PFSK-1 (cell line): ENCODE measurements at regions not wholly inside any gene's neighbourhood (a gene's known extent, or its start where the extent isn't known, plus 50 kb on each side); places are given as distances from the start of the nearest gene placed in this dataset.

Source experiments
- FOXP2 ChIP-seq: optimal IDR thresholded peaks from 2 replicates; pipeline ENCODE3; 2011; ENCODE audit warnings: borderline replicate concordance, control low read depth, inconsistent platforms; ENCODE audit not compliant: insufficient read depth; ENCODE audit errors: extremely low read length, extremely low read depth
- POLR2AphosphoS5 ChIP-seq: IDR thresholded peaks from 2 replicates; pipeline ENCODE4 v1.6.1; 2012; ENCODE audit warnings: low read depth, mild to moderate bottlenecking, control low read depth, low read length, moderate library complexity
- REST ChIP-seq, 2 experiments: IDR thresholded peaks; 2 replicates each; pipeline versions ENCODE4 v1.6.1 to v1.8.0; 2011 to 2012; ENCODE audit warnings: low read depth in 2 of 2, low read length in 2 of 2, control low read depth in 1 of 2, inconsistent platforms in 1 of 2, mild to moderate bottlenecking in 1 of 2, moderate library complexity in 1 of 2; ENCODE audit not compliant: insufficient read depth in 1 of 2
- SIN3A ChIP-seq: IDR thresholded peaks from 2 replicates; pipeline ENCODE4 v1.6.1; 2012; ENCODE audit warnings: mild to moderate bottlenecking, low read length, moderate library complexity, borderline replicate concordance; ENCODE audit not compliant: insufficient read depth
- TAF1 ChIP-seq: IDR thresholded peaks from 2 replicates; pipeline ENCODE4 v1.6.1; 2012; ENCODE audit warnings: low read length, control low read depth, borderline replicate concordance; ENCODE audit not compliant: insufficient read depth

GRCh38 chr6:97501853-97502252 is 218.8 kb upstream of the MMS22L start:
- TF ChIP-seq TAF1 (no peak), SIN3A (no peak), REST (IDR thresholded peaks at IDR 0.05; ENCODE audit: insufficient read depth in 1 of 2, low read depth in 2 of 2, low read length in 2 of 2) (no peak), FOXP2 (no peak), POLR2AphosphoS5 (no peak)

- TF ChIP-seq TAF1: no peak
- no peak for TF ChIP-seq FOXP2
- no peak for TF ChIP-seq REST (IDR thresholded peaks at IDR 0.05; ENCODE audit: insufficient read depth in 1 of 2, low read depth in 2 of 2, low read length in 2 of 2)
- no peak for TF ChIP-seq POLR2AphosphoS5
- TF ChIP-seq SIN3A: no peak
Observed at GRCh38 chr6:97508646-97509045, 225.6 kb upstream of the MMS22L start.

- TF ChIP-seq SIN3A (no peak), FOXP2 (no peak), REST (IDR thresholded peaks at IDR 0.05; ENCODE audit: insufficient read depth in 1 of 2, low read depth in 2 of 2, low read length in 2 of 2) (no peak), TAF1 (no peak), POLR2AphosphoS5 (no peak)
Observed at GRCh38 chr6:97524811-97525210, 241.8 kb upstream of the MMS22L start.

- TF ChIP-seq REST (IDR thresholded peaks at IDR 0.05; ENCODE audit: insufficient read depth in 1 of 2, low read depth in 2 of 2, low read length in 2 of 2): no peak
- TF ChIP-seq FOXP2: no peak
- no peak for TF ChIP-seq POLR2AphosphoS5
- no peak for TF ChIP-seq SIN3A
- TF ChIP-seq TAF1: no peak
Observed at GRCh38 chr6:97535800-97536199, 252.8 kb upstream of the MMS22L start.

- TF ChIP-seq SIN3A (no peak), POLR2AphosphoS5 (no peak), FOXP2 (no peak), REST (IDR thresholded peaks at IDR 0.05; ENCODE audit: insufficient read depth in 1 of 2, low read depth in 2 of 2, low read length in 2 of 2) (no peak), TAF1 (no peak)
Observed at GRCh38 chr6:97548354-97548753, 265.3 kb upstream of the MMS22L start.
